GM21825 (cell line): ENCODE measurements at regions not wholly inside any gene's neighbourhood (a gene's known extent, or its start where the extent isn't known, plus 50 kb on each side); places are given as distances from the start of the nearest gene placed in this dataset.
"Not testable (repeated sequence)": the region's sequence is repeated elsewhere in the genome, so short reads cannot be mapped to it uniquely, and the experiment has no call there.

Source experiments
- ATAC-seq: cut with Tn5 transposase; IDR thresholded peaks from one replicate; pipeline ENCODE4 v1.9.1; 2021; ENCODE audit warnings: mild to moderate bottlenecking, moderate library complexity; ENCODE audit not compliant: unreplicated experiment

GRCh38 chrX:94329182-94329581, 655.2 kb downstream of the FAM133A start:
- ATAC-seq, result no peak

DNA sequence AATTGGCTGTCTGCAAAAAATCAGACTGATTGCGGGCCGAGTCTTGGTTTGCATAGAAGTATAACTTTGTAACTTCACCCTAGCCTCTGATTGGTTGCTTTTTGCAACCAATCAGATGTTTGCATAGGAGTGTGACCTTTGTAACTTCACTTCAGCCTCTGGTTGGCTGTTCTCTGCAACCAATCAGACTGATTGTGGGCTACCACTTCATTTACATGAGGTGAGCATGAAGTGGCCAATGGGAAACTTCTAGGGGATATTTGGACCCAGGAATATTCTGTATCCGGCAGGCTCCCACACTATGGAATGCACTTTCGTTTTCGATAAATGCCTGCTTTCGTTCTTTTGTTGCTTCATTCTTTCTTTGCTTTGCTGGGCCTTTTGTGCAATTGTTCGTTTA, 667.7 kb downstream of the FAM133A start:
- not testable (repeated sequence) for ATAC-seq

DNA sequence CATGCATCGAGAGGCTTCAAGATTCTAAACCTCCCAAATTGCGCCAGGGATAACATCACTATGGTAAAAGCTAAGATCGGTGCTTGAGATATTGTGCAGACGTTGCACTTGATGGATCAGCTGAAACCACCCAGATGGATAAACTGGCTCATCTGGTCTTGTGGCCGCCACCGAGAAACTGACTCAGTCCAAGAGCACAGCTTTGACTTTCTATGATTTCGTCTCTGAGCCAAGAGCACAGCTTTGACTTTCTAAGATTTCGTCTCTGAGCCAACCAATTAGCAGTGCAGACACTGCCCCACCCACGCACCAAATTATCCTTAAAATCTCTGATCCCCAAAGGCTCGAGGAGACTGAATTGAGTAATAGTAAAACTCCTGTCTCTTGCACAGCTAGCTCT, 687.2 kb downstream of the FAM133A start:
- ATAC-seq, result no peak

DNA sequence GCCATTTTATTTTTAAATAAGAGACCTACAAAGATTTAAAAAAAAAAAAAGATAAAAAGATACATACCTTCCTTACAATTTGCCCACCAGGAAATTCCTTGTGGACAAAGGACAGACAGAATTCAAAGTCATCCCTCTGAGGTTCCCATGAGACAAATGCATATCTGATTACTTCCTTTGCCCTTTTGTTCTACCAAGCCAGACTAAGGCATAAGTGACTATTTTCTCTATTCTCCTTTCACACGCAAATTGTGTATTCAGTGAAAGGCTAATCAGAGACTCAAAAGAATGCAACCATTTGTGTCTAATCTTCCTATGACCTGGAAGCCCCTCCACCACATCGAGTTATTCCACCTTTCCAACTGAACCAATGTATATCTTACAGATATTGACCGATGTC, 691.7 kb downstream of the FAM133A start:
- no peak for ATAC-seq

GRCh38 chrX:94366616-94367015, 692.6 kb downstream of the FAM133A start:
- ATAC-seq, result no peak

DNA sequence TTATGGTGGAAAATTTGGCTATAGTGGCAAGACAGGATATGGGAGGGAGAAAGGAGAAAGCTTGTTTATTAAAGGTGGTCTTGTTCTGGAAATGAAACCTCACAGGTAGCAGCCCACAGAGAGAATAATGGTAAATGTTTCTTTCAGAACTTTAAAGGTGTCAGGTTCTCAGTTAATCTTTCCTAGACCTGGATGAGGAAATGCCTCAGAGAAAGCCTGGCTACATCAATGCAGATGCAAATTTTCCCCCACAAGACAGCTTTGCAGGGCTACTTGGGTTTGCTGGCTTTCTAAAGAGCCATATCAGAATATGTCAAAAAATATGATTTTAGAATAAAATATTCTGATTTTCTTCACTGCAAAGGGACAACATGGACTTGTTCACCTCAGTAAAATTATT, 715.0 kb downstream of the FAM133A start:
- ATAC-seq, result no peak

GRCh38 chrX:94400488-94400887, 726.5 kb downstream of the FAM133A start:
- peak; percentile 87 for ATAC-seq

GRCh38 chrX:94401426-94401825, 727.4 kb downstream of the FAM133A start:
- ATAC-seq, result no peak

DNA sequence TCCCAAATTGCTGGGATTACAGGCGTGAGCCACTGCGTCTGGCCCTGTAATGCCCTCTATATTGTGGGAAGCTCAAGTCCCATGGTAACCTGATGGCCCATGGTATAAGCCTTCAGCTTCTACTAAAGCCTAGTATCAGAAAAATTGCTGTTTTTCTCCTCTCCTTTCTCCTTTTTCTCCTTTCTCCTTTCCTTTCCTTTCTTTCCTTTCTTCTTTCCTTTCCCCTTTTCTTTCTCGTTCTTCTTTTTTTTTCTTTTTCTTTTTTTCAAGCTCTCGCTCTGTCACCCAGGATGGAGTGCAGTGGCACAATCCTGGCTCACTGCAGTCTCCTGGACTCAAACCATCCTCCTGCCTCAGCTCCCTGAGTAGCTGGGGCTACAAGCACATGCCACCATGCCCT, 740.7 kb downstream of the FAM133A start:
- no peak for ATAC-seq

- no peak for ATAC-seq
Measured at GRCh38 chrX:94418065-94418464, 744.1 kb downstream of the FAM133A start.

- no peak for ATAC-seq
Measured at GRCh38 chrX:94424456-94424855, 750.5 kb downstream of the FAM133A start.

DNA sequence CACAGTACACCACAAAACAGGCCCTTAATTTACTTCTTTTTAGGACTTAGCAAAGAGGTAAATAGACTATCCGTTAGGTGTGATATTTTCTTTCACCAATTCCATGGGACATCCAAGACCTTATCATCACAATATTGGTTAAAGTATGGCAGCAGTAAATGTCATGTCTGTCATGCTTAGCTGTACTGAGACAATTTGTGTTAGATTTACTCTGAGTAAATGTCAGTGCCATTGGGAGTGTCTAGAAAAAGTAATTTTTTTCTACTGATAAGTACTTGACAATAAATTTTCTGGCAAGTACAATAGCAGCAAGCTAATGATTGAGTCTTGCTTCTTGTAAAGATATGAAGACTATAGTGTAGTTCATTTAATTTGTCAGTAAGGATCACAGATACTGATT, 756.1 kb downstream of the FAM133A start:
- ATAC-seq, result no peak

GRCh38 chrX:94435799-94436198, 761.8 kb downstream of the FAM133A start:
- ATAC-seq, result no peak

DNA sequence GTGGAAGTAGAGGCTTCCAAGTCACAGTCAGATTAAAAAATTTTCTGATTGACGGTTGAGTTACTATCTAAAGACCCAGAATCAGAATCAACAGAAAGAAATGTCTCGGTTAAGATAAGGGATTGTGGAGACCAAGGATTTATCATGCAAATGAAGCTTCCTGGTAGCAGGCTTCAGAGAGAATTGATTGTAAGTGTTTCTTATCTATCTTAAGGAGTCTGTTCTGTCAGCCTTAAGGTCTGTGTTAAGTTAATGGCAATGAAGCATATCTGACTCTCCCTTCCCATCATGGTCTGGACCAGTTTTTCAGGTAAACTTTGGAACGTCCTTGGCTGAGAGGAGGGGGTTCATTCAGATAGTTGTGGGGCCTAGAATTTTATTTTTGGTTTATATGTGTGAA, 780.2 kb downstream of the FAM133A start:
- ATAC-seq, result no peak

DNA sequence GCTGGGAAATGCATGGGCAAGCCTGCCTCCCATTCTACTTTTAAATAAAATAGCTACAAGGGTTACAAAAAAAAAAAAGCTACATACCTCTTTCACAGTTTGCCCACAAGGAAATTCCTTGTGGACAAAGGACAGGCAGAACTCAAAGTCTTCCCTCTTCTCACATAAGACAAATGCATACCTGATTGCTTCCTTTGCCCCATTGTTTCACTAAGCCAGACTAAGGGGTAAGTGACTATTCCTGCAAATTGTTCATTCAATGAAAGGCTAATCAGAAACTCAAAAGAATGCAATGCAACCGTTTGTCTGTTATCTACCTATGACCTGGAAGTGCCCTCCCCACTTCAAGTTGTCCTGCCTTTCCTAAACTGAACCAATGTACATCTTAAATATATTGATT, 780.6 kb downstream of the FAM133A start:
- ATAC-seq, result no peak

GRCh38 chrX:94455782-94456181, 781.8 kb downstream of the FAM133A start:
- ATAC-seq, result no peak

DNA sequence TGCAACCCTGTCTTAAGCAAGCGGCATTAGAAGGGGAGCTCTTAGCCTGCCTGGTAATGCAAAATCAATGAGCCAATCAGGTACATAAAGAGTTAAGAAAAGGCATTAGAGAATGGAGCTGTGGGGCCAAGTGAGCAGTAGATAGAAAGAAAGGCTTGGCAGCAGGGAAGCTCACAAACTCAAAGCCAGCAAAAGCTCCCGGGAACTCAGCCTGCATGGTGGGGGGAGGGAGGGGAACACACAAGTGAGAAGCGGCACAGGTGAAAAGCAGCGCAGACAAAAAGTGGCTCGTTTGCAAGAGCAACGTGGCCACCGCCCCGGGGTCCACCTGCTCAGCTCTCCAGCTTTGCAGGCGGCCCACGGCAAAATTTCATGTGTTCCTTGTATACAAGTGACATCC, 818.5 kb downstream of the FAM133A start:
- no peak for ATAC-seq

DNA sequence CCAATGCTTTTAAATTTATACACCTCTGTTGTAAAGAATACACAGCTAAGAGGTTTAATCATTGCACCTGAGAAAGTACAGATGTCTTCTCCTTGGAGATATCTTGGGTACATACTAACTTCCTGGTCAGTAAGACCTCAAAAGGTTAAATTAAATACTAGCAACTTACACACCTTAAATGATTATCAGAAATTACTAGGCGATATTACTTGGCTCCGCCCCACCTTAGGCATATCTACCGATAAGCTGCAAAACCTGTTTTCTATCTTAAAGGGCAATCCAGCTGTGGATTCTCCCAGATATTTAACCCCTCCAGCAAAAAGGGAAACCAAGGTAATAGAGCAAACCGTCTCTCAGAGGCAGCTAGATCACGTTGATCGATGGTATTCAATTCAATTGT, 819.4 kb downstream of the FAM133A start:
- no peak for ATAC-seq

- no peak for ATAC-seq
Measured at GRCh38 chrX:94511564-94511963, 837.6 kb downstream of the FAM133A start.

DNA sequence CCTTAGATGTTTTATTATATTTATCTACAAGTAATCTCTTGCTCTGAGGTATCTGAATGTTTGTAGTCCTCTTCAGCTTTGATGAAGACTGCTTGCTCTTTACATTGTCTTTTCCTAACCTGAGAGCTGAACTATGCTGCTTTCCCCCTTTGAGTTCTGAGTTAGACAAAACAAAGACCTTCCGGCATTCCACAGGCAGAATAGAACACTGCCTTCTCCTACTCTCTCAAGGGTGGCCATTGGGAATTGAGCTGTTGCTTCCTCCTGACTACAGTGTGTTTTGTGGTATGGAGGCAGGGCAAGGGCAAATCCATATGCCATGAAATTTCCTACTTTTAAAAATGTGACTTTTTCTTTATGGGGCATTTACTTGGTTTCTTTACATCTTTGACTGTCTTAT, 841.0 kb downstream of the FAM133A start:
- ATAC-seq, result no peak

DNA sequence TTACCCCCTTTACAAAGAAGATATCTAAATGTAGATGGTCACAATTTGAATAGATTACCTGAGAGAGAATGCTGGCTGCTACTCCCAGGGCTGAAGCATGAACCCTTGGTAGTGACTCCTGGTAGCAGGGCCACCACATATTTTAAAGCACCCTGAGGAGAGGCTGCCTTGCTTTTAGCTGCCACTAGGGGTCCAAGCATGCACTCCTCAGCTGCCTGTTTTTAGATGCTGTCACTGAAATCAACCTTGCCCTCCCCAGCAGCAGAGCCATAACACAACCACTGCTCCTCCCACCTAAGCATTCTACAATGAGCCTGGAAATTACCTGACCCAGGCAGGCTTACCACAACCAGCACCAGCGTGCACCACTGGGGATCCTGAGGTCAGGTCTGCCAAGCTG, 850.9 kb downstream of the FAM133A start:
- ATAC-seq, result no peak

DNA sequence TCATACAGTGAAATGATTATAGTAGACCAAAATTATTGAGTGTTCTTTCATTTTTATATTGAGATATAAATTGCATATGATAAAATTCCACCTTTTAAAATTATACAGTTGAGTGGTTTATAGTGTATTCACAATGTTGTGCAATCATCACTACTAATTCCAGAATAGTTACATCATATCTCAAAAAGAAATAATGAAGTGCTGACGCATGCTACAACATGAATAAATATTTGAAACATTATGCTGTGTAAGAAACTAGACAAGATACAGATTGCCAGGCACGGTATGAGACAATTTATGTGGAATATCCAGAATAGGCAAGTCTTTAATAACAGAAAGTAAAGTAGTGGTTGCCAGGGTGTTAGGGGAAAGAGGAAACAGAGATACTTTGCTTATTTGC, 871.7 kb downstream of the FAM133A start:
- ATAC-seq, result no peak

- ATAC-seq, result no peak
Measured at GRCh38 chrX:94551831-94552230, 877.8 kb downstream of the FAM133A start.

DNA sequence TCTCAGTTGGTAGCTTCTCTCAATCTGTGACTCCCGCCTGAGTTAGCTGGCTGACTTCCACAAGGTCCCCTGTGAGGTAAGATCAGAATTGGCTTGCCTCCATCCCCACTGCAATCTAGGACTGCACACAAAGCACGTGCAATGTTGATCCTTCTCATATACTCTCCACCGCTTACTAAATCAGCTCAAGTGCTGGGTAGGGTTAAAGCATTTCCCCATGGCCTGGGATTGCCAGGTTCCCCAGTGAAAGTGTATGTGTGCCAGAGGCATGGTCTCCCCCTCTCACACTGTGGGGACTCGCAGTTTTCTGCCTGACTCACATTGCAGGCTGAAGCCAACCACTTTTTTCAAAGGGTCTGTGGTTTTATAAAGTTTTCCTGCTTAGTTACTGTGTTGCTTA, 886.9 kb downstream of the FAM133A start:
- ATAC-seq, result no peak
